HEK293 (cell line): ENCODE measurements at regions not wholly inside any gene's neighbourhood (a gene's known extent, or its start where the extent isn't known, plus 50 kb on each side); places are given as distances from the start of the nearest gene placed in this dataset.

Experiments used
- ZNF175 ChIP-seq: fragments of 450-650 bp; formaldehyde crosslinking; IDR thresholded peaks from 2 replicates; pipeline ENCODE4 v1.5.1; 2016; ENCODE audit warnings: missing biosample characterization, missing genetic modification characterization
- ZNF24 ChIP-seq: fragments of 450-650 bp; formaldehyde crosslinking; IDR thresholded peaks from 2 replicates; pipeline ENCODE4 v1.5.1; 2016; ENCODE audit warnings: missing biosample characterization, missing genetic modification characterization
- TF ChIP-seq, protein P1 (sequence below): fragments of 450-650 bp; formaldehyde crosslinking; IDR thresholded peaks from 2 replicates; pipeline ENCODE4 v1.5.1; 2016; ENCODE audit warnings: missing biosample characterization, missing genetic modification characterization

DNA sequence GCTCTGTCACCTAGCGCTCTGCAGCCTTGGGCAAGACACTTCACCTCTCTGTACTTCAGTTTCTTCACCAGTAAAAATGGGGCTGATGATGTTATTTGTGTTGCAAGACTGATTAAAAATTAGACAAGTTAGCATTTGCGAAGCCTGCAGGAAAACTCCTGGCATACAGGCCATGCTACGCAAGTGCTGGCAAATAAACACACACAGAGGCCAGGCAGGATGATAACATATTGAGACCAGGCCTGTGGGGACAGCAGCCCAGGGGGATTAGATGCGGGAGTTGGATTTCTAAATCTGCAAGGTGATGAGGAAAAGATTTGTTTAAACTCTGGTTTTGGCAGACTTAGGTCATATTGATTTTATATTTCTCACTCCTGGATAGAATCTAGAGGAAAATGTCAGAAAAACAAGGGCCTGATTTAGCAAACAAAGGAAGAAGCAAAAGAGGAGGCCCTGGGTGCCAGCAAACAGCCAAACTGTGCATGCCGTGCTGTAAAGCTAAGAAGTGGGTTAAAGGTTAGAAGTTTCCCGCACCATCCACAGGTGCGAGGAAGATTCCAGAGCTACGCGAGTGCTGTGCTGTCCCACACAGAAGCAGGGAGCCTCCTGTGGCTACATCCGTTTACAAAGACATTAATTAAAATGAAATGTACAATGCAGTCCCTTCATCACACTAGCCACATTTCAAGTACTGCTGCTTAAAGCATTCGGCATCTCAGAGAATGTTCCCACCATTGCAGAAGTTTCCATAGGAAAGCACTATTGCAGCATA lies 532.2 kb downstream of the NPHP4 start:
- TF ChIP-seq, protein P1, sequence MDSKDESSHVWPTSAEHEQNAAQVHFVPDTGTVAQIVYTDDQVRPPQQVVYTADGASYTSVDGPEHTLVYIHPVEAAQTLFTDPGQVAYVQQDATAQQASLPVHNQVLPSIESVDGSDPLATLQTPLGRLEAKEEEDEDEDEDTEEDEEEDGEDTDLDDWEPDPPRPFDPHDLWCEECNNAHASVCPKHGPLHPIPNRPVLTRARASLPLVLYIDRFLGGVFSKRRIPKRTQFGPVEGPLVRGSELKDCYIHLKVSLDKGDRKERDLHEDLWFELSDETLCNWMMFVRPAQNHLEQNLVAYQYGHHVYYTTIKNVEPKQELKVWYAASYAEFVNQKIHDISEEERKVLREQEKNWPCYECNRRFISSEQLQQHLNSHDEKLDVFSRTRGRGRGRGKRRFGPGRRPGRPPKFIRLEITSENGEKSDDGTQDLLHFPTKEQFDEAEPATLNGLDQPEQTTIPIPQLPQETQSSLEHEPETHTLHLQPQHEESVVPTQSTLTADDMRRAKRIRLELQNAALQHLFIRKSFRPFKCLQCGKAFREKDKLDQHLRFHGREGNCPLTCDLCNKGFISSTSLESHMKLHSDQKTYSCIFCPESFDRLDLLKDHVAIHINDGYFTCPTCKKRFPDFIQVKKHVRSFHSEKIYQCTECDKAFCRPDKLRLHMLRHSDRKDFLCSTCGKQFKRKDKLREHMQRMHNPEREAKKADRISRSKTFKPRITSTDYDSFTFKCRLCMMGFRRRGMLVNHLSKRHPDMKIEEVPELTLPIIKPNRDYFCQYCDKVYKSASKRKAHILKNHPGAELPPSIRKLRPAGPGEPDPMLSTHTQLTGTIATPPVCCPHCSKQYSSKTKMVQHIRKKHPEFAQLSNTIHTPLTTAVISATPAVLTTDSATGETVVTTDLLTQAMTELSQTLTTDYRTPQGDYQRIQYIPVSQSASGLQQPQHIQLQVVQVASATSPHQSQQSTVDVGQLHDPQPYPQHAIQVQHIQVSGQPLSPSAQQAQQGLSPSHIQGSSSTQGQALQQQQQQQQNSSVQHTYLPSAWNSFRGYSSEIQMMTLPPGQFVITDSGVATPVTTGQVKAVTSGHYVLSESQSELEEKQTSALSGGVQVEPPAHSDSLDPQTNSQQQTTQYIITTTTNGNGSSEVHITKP (tag by site-specific recombination) = no peak
- TF ChIP-seq ZNF175 (no peak), ZNF24 (tag by site-specific recombination) (no peak)
